ENCODE measurements at regions not wholly inside any gene's neighbourhood (a gene's known extent, or its start where the extent isn't known, plus 50 kb on each side); places are given as distances from the start of the nearest gene placed in this dataset.

DNA sequence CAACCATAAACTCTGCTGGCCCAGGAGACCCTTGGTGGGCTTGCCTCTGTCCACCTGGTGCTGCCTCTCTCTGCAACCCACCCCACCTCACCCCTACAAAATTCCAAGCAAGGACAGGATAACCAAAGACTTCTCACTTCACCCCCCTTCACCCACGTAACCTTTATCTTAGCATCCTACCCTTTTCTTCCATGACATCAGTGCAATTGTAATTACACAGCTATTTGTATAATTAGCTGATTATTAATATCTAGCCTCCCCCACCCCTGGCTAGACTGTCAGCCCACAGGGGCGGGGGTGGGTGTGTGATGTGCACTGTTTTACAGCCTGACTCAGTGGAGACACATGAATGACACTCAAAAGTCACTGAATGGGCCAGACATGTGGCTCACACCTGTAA is 262.2 kb downstream of the MRTFB start:
- H3K4me3 ChIP-seq, result no peak overlapping the region
- DNase-seq (ENCODE audit: low read depth, low spot score), result no peak
- H3K9ac ChIP-seq (ENCODE audit: control insufficient read depth, insufficient read depth, low read length), result no peak overlapping the region
- peaks cover 4% of the 10 kb centered on the region for H3K4me1 ChIP-seq (ENCODE audit: control insufficient read depth, insufficient read depth, low read length)
- no peak overlapping the region for H3K27ac ChIP-seq (ENCODE audit: control insufficient read depth, insufficient read depth)
- no peak for ATAC-seq
- no peak for FAIRE-seq
- POLR2A ChIA-PET, result no interaction called here
- in situ Hi-C loops (cut with MboI) (no loop called here), intact Hi-C loops (cut with micrococcal nuclease; ENCODE audit: unreplicated experiment) (no loop called here)
- H2AFZ ChIP-seq (ENCODE audit: control insufficient read depth, low read depth, low read length), result no peak overlapping the region
- SMC1A ChIA-PET (ENCODE audit: uncharacterized antibody, unreplicated experiment), result interaction anchor here (1.2 kb wide), 1 partner anchor 183 kb away, joined by 3 read pairs; no protein-coding TSS in a partner anchor
- H3K36me3 ChIP-seq (ENCODE audit: control insufficient read depth in 2 of 2, insufficient read depth in 2 of 2, low read length in 1 of 2), result peaks cover 0 to under 1% of the 10 kb centered on the region in 2 experiments; a peak in 1 of 4 replicates
- TF ChIP-seq TARDBP (IDR thresholded peaks at IDR 0.05; ENCODE audit: borderline replicate concordance) (no peak), HDAC6 (IDR thresholded peaks at IDR 0.05; ENCODE audit: unreplicated experiment) (no peak), RB1 (IDR thresholded peaks at IDR 0.05; ENCODE audit: borderline replicate concordance) (no peak), RELA (IDR thresholded peaks at IDR 0.05; ENCODE audit: borderline replicate concordance, partially characterized antibody) (no peak), CBFB (IDR thresholded peaks at IDR 0.05; ENCODE audit: low read depth) (no peak), MEF2A (IDR thresholded peaks at IDR 0.05; ENCODE audit: insufficient read depth, low read depth, low read length) (no peak), MTA2 (IDR thresholded peaks at IDR 0.05; ENCODE audit: low read depth) (no peak), PAX5 (IDR thresholded peaks at IDR 0.05; ENCODE audit: borderline replicate concordance, low read depth, low read length) (no peak), RAD21 (IDR thresholded peaks at IDR 0.05; ENCODE audit: insufficient read depth, low read depth, low read length) (no peak), YBX1 (IDR thresholded peaks at IDR 0.05) (no peak), SREBF2 (IDR thresholded peaks at IDR 0.05; ENCODE audit: low read length) (no peak)
- TF ChIP-seq, protein P1, sequence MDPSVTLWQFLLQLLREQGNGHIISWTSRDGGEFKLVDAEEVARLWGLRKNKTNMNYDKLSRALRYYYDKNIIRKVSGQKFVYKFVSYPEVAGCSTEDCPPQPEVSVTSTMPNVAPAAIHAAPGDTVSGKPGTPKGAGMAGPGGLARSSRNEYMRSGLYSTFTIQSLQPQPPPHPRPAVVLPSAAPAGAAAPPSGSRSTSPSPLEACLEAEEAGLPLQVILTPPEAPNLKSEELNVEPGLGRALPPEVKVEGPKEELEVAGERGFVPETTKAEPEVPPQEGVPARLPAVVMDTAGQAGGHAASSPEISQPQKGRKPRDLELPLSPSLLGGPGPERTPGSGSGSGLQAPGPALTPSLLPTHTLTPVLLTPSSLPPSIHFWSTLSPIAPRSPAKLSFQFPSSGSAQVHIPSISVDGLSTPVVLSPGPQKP (IDR thresholded peaks at IDR 0.05; ENCODE audit: low read depth, low read length), result no peak
- no peaks in the 10 kb centered on the region for H3K27me3 ChIP-seq (replicated peaks in 1 of 2; ENCODE audit: control insufficient read depth in 2 of 2, insufficient read depth in 2 of 2, low read length in 1 of 2)
- 100% methylated on average over 2 of the region's 2 CpGs for WGBS (ENCODE audit: insufficient coverage, insufficient replicate concordance, low lambda C conversion rate, missing lambda C conversion rate)
- no TSS peak for BruUV-seq (replicated peaks)
- H4K20me1 ChIP-seq (ENCODE audit: control insufficient read depth, insufficient read depth), result no peaks in the 10 kb centered on the region
- RAD21 ChIA-PET (ENCODE audit: unreplicated experiment), result interaction anchor here (1.0 to 1.2 kb wide), 3 partner anchors 22 to 194 kb away, joined by 3 read pairs; no protein-coding TSS in a partner anchor
- no peaks in the 10 kb centered on the region for H3K79me2 ChIP-seq (ENCODE audit: control insufficient read depth, insufficient read depth, low read length)
- CTCF ChIA-PET, result interaction anchor here (1.4 kb wide), 1 partner anchor 15 kb away, joined by 3 read pairs; no protein-coding TSS in a partner anchor
- H3K9me3 ChIP-seq (replicated peaks; ENCODE audit: control insufficient read depth, insufficient read depth, low read length), result peaks cover 9% of the 10 kb centered on the region; the same call in 2 of the 3 replicates
- no peak overlapping the region for H3K4me2 ChIP-seq (ENCODE audit: control insufficient read depth, insufficient read depth)
